Smooth muscle cell (in vitro differentiated cells): ENCODE measurements at regions not wholly inside any gene's neighbourhood (a gene's known extent, or its start where the extent isn't known, plus 50 kb on each side); places are given as distances from the start of the nearest gene placed in this dataset.

Experiments
- DNase-seq: peaks from one replicate; lab custom pipeline; 2025; ENCODE audit not compliant: unreplicated experiment; lab: John Stamatoyannopoulos, UW
- H2AFZ ChIP-seq: fragments of 200-600 bp; sonication (generic); 2 replicates; pipeline ENCODE4 v1.6.0; 2016; ENCODE audit warnings: antibody characterized with exemption, low read depth, mild to moderate bottlenecking
- H3F3A ChIP-seq: fragments of 200-600 bp; sonication (generic); 2 replicates; pipeline ENCODE4 v1.6.0; 2017; ENCODE audit warnings: antibody characterized with exemption, low read depth
- H3K27ac ChIP-seq: fragments of 200-600 bp; sonication (generic); 2 replicates; pipeline ENCODE4 v1.5.1; 2016; ENCODE audit warnings: low read depth, mild to moderate bottlenecking
- H3K27me3 ChIP-seq: fragments of 200-600 bp; sonication (generic); 2 replicates; pipeline ENCODE4 v1.6.1; 2016; ENCODE audit warnings: low read depth, mild to moderate bottlenecking
- H3K36me3 ChIP-seq: fragments of 200-600 bp; sonication (generic); 2 replicates; pipeline ENCODE4 v1.5.1; 2016; ENCODE audit warnings: low read depth
- H3K4me1 ChIP-seq: fragments of 200-600 bp; sonication (generic); 2 replicates; pipeline ENCODE4 v1.5.1; 2016; ENCODE audit warnings: low read depth
- H3K4me2 ChIP-seq: fragments of 200-600 bp; sonication (generic); 2 replicates; pipeline ENCODE4 v1.6.0; 2016; ENCODE audit warnings: mild to moderate bottlenecking
- H3K4me3 ChIP-seq: fragments of 200-600 bp; sonication (generic); 2 replicates; pipeline ENCODE4 v1.5.1; 2016; ENCODE audit warnings: mild to moderate bottlenecking
- H3K79me2 ChIP-seq: fragments of 200-600 bp; sonication (generic); 2 replicates; pipeline ENCODE4 v1.6.0; 2016; ENCODE audit warnings: low read depth, mild to moderate bottlenecking
- H3K9ac ChIP-seq: fragments of 200-600 bp; sonication (generic); 2 replicates; pipeline ENCODE4 v1.6.0; 2016; ENCODE audit warnings: low read depth
- H3K9me3 ChIP-seq: fragments of 200-600 bp; sonication (generic); replicated peaks from 2 replicates; pipeline ENCODE4 v1.5.1; 2016; ENCODE audit warnings: low read depth
- H4K20me1 ChIP-seq: fragments of 200-600 bp; sonication (generic); 2 replicates; pipeline ENCODE4 v1.6.0; 2016; ENCODE audit warnings: low read depth
- WGBS: methylation state at CpG from one replicate; pipeline ENCODE4 v1.1.7; 2016; ENCODE audit warnings: low lambda C conversion rate; 5-methylcytosine and 5-hydroxymethylcytosine counted together
- TF ChIP-seq, protein P1 (sequence below): fragments of 200-600 bp; sonication (generic); IDR thresholded peaks from 2 replicates; pipeline ENCODE4 v1.5.1; 2017; ENCODE audit warnings: borderline replicate concordance, mild to moderate bottlenecking, antibody characterized with exemption; ENCODE audit not compliant: insufficient read depth, poor library complexity, severe bottlenecking

DNA sequence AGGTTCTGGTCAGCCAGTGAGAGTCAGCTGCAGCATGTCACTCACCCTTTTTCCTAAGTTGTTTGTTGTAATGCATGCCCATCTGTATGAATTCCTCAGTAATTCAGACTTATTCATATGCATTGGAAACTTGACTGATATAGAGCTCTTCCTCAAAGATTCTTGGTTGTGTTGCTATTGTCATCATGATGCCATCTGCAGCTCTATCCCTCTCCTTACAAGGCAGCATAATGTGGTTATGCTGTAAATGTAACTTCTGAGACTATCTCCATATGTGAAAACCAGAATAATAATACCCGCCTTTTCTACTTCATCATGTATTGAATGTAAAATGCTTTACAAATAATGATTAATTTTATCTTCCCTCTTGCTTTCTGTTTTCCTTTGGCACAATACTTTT, 252.6 kb upstream of the MTPN start:
- Histone ChIP-seq H3K79me2 (no peaks in the 10 kb centered on the region), H3K4me1 (no peaks in the 10 kb centered on the region), H3K4me2 (no peak overlapping the region), H3F3A (no peaks in the 10 kb centered on the region), H3K9ac (no peak overlapping the region), H3K4me3 (no peak overlapping the region), H3K36me3 (no peaks in the 10 kb centered on the region), H3K27ac (no peak overlapping the region), H2AFZ (no peak overlapping the region), H3K27me3 (no peaks in the 10 kb centered on the region), H4K20me1 (no peaks in the 10 kb centered on the region), H3K9me3 (peaks cover 2% of the 10 kb centered on the region)
- TF ChIP-seq, protein P1, sequence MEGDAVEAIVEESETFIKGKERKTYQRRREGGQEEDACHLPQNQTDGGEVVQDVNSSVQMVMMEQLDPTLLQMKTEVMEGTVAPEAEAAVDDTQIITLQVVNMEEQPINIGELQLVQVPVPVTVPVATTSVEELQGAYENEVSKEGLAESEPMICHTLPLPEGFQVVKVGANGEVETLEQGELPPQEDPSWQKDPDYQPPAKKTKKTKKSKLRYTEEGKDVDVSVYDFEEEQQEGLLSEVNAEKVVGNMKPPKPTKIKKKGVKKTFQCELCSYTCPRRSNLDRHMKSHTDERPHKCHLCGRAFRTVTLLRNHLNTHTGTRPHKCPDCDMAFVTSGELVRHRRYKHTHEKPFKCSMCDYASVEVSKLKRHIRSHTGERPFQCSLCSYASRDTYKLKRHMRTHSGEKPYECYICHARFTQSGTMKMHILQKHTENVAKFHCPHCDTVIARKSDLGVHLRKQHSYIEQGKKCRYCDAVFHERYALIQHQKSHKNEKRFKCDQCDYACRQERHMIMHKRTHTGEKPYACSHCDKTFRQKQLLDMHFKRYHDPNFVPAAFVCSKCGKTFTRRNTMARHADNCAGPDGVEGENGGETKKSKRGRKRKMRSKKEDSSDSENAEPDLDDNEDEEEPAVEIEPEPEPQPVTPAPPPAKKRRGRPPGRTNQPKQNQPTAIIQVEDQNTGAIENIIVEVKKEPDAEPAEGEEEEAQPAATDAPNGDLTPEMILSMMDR: no peak
- WGBS: 100% methylated on average over 1 of the region's 1 CpG
- DNase-seq: no peak

DNA sequence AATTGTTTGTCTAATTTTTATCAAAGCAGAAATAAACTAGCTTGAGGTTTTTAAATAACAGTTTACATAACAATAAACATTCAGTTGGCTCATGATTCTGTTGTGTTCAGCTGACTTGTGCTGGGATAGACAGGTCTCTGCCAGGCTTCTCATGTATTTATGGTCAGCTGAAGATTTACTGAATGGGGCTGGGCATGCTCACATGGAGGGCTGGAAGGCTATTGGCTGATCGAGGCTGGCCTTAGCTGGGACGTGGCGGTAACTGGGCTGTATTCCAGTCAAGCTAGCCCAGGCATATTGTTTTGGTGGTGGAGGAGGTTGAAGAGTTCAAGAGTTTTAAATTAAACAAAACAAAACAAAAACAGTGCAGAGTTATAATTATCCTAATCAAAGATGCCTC, 251.0 kb upstream of the MTPN start:
- no peak for DNase-seq
- TF ChIP-seq, protein P1: no peak

DNA sequence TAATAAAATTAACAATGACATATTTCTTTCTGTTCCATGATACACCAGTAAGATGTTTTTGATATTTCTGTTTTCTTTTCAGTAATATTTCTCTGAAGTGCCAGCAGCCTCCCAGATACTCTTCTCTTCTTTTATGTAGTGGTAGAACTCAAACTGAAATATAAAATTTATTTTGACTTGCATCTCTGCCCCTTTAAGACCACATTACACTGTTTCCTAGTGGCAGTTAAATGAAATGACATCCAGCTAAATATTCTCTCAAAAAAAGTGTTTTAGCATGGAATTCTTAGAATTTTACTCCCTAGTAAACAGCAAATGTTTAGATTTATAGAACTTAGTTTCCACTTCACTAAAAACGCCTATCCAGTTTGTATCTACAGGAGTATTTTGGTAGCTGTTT, 237.2 kb upstream of the MTPN start:
- Histone ChIP-seq H3K9me3 (no peaks in the 10 kb centered on the region), H3K4me1 (peaks cover 6% of the 10 kb centered on the region), H3K9ac (no peak overlapping the region), H2AFZ (no peak overlapping the region), H3K4me2 (no peak overlapping the region), H3K27me3 (no peaks in the 10 kb centered on the region), H4K20me1 (no peaks in the 10 kb centered on the region), H3F3A (no peaks in the 10 kb centered on the region), H3K36me3 (no peaks in the 10 kb centered on the region), H3K27ac (no peak overlapping the region), H3K4me3 (no peak overlapping the region), H3K79me2 (no peaks in the 10 kb centered on the region)
- DNase-seq: no peak
- WGBS: 82% methylated on average over 1 of the region's 1 CpG
- TF ChIP-seq, protein P1: peak; percentile 30

More for the DNA sequence above, 251.0 kb upstream of the MTPN start:
- no peak overlapping the region for H3K9ac ChIP-seq
- H3K27me3 ChIP-seq: no peaks in the 10 kb centered on the region
- no peaks in the 10 kb centered on the region for H4K20me1 ChIP-seq
- H3K4me2 ChIP-seq: no peak overlapping the region
- no peaks in the 10 kb centered on the region for H3F3A ChIP-seq
- no peaks in the 10 kb centered on the region for H3K79me2 ChIP-seq
- H3K9me3 ChIP-seq: peaks cover 2% of the 10 kb centered on the region
- no peak overlapping the region for H3K27ac ChIP-seq
- H3K4me1 ChIP-seq: no peaks in the 10 kb centered on the region
- no peak overlapping the region for H3K4me3 ChIP-seq
- 89% methylated on average over 3 of the region's 3 CpGs for WGBS
- H3K36me3 ChIP-seq: no peaks in the 10 kb centered on the region
- no peak overlapping the region for H2AFZ ChIP-seq

DNA sequence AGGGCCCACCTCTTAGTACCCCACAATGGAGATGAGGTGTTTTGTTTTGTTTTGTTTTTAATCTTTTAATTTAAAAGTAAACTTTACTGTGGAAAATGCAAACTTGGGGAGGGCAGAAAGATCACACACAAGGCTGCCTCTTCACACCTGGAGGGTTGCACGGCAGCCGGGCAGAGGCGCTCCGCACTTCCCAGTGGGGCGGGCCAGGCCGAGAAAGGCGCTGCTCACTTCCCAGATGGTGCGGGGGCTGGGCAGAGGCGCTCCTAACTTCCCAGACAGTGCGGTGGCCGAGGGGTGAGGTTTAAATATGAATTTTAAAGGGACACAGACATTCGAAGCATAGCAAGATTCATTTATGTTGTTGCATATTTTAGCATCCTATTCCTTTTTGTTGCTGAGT, 235.9 kb upstream of the MTPN start:
- H3K4me3 ChIP-seq: no peak overlapping the region

More for the DNA sequence above, 235.9 kb upstream of the MTPN start:
- TF ChIP-seq, protein P1: no peak
- no peak overlapping the region for H3K4me2 ChIP-seq
- H3K9ac ChIP-seq: no peak overlapping the region
- no peaks in the 10 kb centered on the region for H3K27me3 ChIP-seq
- no peaks in the 10 kb centered on the region for H3F3A ChIP-seq
- H3K4me1 ChIP-seq: peaks cover 5% of the 10 kb centered on the region
- H3K79me2 ChIP-seq: no peaks in the 10 kb centered on the region
- DNase-seq: no peak
- H3K9me3 ChIP-seq: no peaks in the 10 kb centered on the region
- H3K36me3 ChIP-seq: no peaks in the 10 kb centered on the region
- no peak overlapping the region for H3K27ac ChIP-seq
- no peak overlapping the region for H2AFZ ChIP-seq
- WGBS: 92% methylated on average over 12 of the region's 12 CpGs
- no peaks in the 10 kb centered on the region for H4K20me1 ChIP-seq
